ENCODE measurements at regions not wholly inside any gene's neighbourhood (a gene's known extent, or its start where the extent isn't known, plus 50 kb on each side); places are given as distances from the start of the nearest gene placed in this dataset.

GRCh38 chr20:40741507-40742106 lies 52.6 kb upstream of the MAFB start:
- H3K9me2 ChIP-seq (ENCODE audit: insufficient read depth): no peaks in the 10 kb centered on the region
- H3K36me3 ChIP-seq (ENCODE audit: control insufficient read depth in 1 of 2, insufficient read depth in 2 of 2, low read length in 2 of 2): no peaks in the 10 kb centered on the region
- H3K27ac ChIP-seq (ENCODE audit: low read depth, low read length): no peak overlapping the region
- H3K79me2 ChIP-seq (ENCODE audit: insufficient read depth, low read length): no peaks in the 10 kb centered on the region
- RAD21 ChIA-PET (ENCODE audit: low non-redundant PET in 1 of 2, low total read pairs in 2 of 2, uncharacterized antibody in 2 of 2, unreplicated experiment in 2 of 2): interaction anchor here (0.6 to 1.1 kb wide), 4 partner anchors 204 to 222 kb away, joined by 3 to 9 read pairs (median 6); no protein-coding TSS in a partner anchor
- no peaks in the 10 kb centered on the region for H4K20me1 ChIP-seq (ENCODE audit: insufficient read depth)
- H2AFZ ChIP-seq (ENCODE audit: low read depth, low read length, poor library complexity, severe bottlenecking): no peak overlapping the region
- no peak overlapping the region for H3K4me3 ChIP-seq (replicated peaks in 1 of 2; ENCODE audit: low read depth in 1 of 2, low read length in 2 of 2)
- BruUV-seq (replicated peaks): no TSS peak
- CTCF ChIA-PET: interaction anchor here (1.0 to 3.6 kb wide), 16 partner anchors 8 to 221 kb away, joined by 3 to 29 read pairs (median 4); partner anchors contain the start of gene MAFB
- H3K27me3 ChIP-seq (ENCODE audit: insufficient read depth, low read length): peaks cover 38% of the 10 kb centered on the region
- TF ChIP-seq POLR2AphosphoS5 (IDR thresholded peaks at IDR 0.05; ENCODE audit: low read depth, low read length): no peak
- TF ChIP-seq RAD21 (IDR thresholded peaks at IDR 0.05; ENCODE audit: low read depth): peak; percentile 65
- no peak for TF ChIP-seq EZH2 (IDR thresholded peaks at IDR 0.05)
- TF ChIP-seq, protein P1, sequence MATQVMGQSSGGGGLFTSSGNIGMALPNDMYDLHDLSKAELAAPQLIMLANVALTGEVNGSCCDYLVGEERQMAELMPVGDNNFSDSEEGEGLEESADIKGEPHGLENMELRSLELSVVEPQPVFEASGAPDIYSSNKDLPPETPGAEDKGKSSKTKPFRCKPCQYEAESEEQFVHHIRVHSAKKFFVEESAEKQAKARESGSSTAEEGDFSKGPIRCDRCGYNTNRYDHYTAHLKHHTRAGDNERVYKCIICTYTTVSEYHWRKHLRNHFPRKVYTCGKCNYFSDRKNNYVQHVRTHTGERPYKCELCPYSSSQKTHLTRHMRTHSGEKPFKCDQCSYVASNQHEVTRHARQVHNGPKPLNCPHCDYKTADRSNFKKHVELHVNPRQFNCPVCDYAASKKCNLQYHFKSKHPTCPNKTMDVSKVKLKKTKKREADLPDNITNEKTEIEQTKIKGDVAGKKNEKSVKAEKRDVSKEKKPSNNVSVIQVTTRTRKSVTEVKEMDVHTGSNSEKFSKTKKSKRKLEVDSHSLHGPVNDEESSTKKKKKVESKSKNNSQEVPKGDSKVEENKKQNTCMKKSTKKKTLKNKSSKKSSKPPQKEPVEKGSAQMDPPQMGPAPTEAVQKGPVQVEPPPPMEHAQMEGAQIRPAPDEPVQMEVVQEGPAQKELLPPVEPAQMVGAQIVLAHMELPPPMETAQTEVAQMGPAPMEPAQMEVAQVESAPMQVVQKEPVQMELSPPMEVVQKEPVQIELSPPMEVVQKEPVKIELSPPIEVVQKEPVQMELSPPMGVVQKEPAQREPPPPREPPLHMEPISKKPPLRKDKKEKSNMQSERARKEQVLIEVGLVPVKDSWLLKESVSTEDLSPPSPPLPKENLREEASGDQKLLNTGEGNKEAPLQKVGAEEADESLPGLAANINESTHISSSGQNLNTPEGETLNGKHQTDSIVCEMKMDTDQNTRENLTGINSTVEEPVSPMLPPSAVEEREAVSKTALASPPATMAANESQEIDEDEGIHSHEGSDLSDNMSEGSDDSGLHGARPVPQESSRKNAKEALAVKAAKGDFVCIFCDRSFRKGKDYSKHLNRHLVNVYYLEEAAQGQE (IDR thresholded peaks at IDR 0.05; ENCODE audit: low read depth): no peak
- no peak for TF ChIP-seq ELF1 (IDR thresholded peaks at IDR 0.05; ENCODE audit: borderline replicate concordance, low read depth)
- no peak for TF ChIP-seq FOSL1 (IDR thresholded peaks at IDR 0.05; ENCODE audit: low read depth)
- no peak for TF ChIP-seq ZBTB33 (IDR thresholded peaks at IDR 0.05; ENCODE audit: extremely low read depth, insufficient replicate concordance, low read length)
- TF ChIP-seq CEBPB (IDR thresholded peaks at IDR 0.05; ENCODE audit: low read depth): no peak
- TF ChIP-seq CTCF (IDR thresholded peaks at IDR 0.05 in 2 of 3, conservative IDR thresholded peaks at IDR 0.05 in 1 of 3; ENCODE audit: borderline replicate concordance in 1 of 3, insufficient read depth in 1 of 3, low read depth in 2 of 3, low read length in 2 of 3): peak; percentile 61 to 92 (median 90)
- TF ChIP-seq EZH2phosphoT487 (IDR thresholded peaks at IDR 0.05; ENCODE audit: borderline replicate concordance): no peak
- TF ChIP-seq YY1 (IDR thresholded peaks at IDR 0.05; ENCODE audit: extremely low read depth, insufficient replicate concordance, low read depth, low read length): no peak
- no peak for TF ChIP-seq SIN3A (IDR thresholded peaks at IDR 0.05; ENCODE audit: low read depth)
- TF ChIP-seq POLR2A (IDR thresholded peaks at IDR 0.05; ENCODE audit: borderline replicate concordance, extremely low read depth, insufficient read depth, insufficient read length): no peak
- TF ChIP-seq SP1 (IDR thresholded peaks at IDR 0.05; ENCODE audit: low read depth): no peak
- TF ChIP-seq TCF7L2 (IDR thresholded peaks at IDR 0.05; ENCODE audit: borderline replicate concordance, extremely low read depth, insufficient read depth, insufficient read length): no peak
- TF ChIP-seq MAX (IDR thresholded peaks at IDR 0.05): no peak
- H3K4me1 ChIP-seq (ENCODE audit: control insufficient read depth in 1 of 2, insufficient read depth in 2 of 2, low read length in 2 of 2): no peaks in the 10 kb centered on the region
- POLR2A ChIA-PET: no interaction called here
- ATAC-seq (peak; percentile 94), DNase-seq (ENCODE audit: low read depth, low spot score) (peak; percentile 56)
- no peaks in the 10 kb centered on the region for H3K9me3 ChIP-seq (ENCODE audit: control insufficient read depth in 1 of 2, insufficient read depth in 1 of 2, low read depth in 1 of 2, low read length in 2 of 2)
- intact Hi-C loops (cut with micrococcal nuclease): loop anchor here (1.0 kb wide), 1 partner anchor 222 kb away; no protein-coding TSS in a partner anchor
- H3K4me2 ChIP-seq (ENCODE audit: low read length): no peak overlapping the region
- no peak overlapping the region for H3K9ac ChIP-seq (ENCODE audit: low read length)
